H1 (cell line): ENCODE measurements at regions not wholly inside any gene's neighbourhood (a gene's known extent, or its start where the extent isn't known, plus 50 kb on each side); places are given as distances from the start of the nearest gene placed in this dataset.

Experiments used
- CTCF ChIA-PET: fragments of 300-600 bp; sonication (Branson Sonifier 250); formaldehyde crosslinking; loops from one replicate; lab custom pipeline; 2021; ENCODE audit not compliant: partially characterized antibody; lab: Charles Lee
- POLR2A ChIA-PET: fragments of 300-600 bp; sonication (Branson Sonifier 250); formaldehyde crosslinking; loops from one replicate; lab custom pipeline; 2021; ENCODE audit warnings: inconsistent platforms; ENCODE audit not compliant: partially characterized antibody; lab: Charles Lee
- DNase-seq, 2 experiments: peaks; one replicate each; pipeline versions ENCODE4 v3.0.0 to v3.0.0-alpha.2; 2010 to 2022; ENCODE audit warnings: low spot score in 2 of 2, low read depth in 1 of 2, mixed read lengths in 1 of 2
- FAIRE-seq: peaks from 2 replicates; lab custom pipeline; 2011; peaks lifted over from hg19 to GRCh38; lab: Jason Lieb, UNC
- H2AFZ ChIP-seq: 2 replicates; pipeline ENCODE4 v1.8.1; 2012; ENCODE audit warnings: low read length, inconsistent platforms
- H2AK5ac ChIP-seq: 2 replicates; pipeline ENCODE4 v1.6.1; 2013; ENCODE audit warnings: low read depth, low read length
- H2BK120ac ChIP-seq: replicated peaks from 2 replicates; pipeline ENCODE3; 2013; ENCODE audit warnings: low read depth, low read length, inconsistent platforms
- H2BK12ac ChIP-seq: 2 replicates; pipeline ENCODE4 v1.6.1; 2013; ENCODE audit warnings: low read depth, low read length
- H2BK15ac ChIP-seq: 2 replicates; pipeline ENCODE4 v1.6.1; 2013; ENCODE audit warnings: low read length
- H2BK20ac ChIP-seq: 2 replicates; pipeline ENCODE4 v1.6.1; 2013; ENCODE audit warnings: low read length
- H2BK5ac ChIP-seq: 2 replicates; pipeline ENCODE4 v1.6.1; 2013; ENCODE audit warnings: low read depth, low read length
- H3K14ac ChIP-seq: 2 replicates; pipeline ENCODE4 v1.6.1; 2013; ENCODE audit warnings: inconsistent platforms; ENCODE audit not compliant: insufficient read length
- H3K18ac ChIP-seq: 2 replicates; pipeline ENCODE4 v1.6.1; 2013; ENCODE audit warnings: low read length; ENCODE audit errors: extremely low read depth
- H3K23ac ChIP-seq: 2 replicates; pipeline ENCODE4 v1.6.1; 2013; ENCODE audit warnings: inconsistent platforms; ENCODE audit not compliant: insufficient read length
- H3K23me2 ChIP-seq: 2 replicates; pipeline ENCODE4 v1.6.1; 2013; ENCODE audit warnings: low read depth, low read length
- H3K27ac ChIP-seq: 2 replicates; pipeline ENCODE4 v1.6.1; 2011; ENCODE audit warnings: low read depth, low read length, inconsistent platforms
- H3K27me3 ChIP-seq, 4 experiments: replicated peaks in 1 of 4; 1 replicate in 1 of 4; 2 replicates in 3 of 4; pipeline versions ENCODE4 v1.6.1 to v1.8.1; 2011 to 2013; ENCODE audit warnings: low read length in 3 of 4, mild to moderate bottlenecking in 3 of 4, inconsistent platforms in 2 of 4, mixed read lengths in 2 of 4, moderate library complexity in 1 of 4; ENCODE audit not compliant: control insufficient read depth in 3 of 4, insufficient read depth in 3 of 4; ENCODE audit errors: extremely low read depth in 1 of 4
- H3K36me3 ChIP-seq, 4 experiments: 2 replicates each; pipeline versions ENCODE4 v1.6.1 to v1.8.1; 2011 to 2013; ENCODE audit warnings: mild to moderate bottlenecking in 4 of 4, low read length in 3 of 4, moderate library complexity in 2 of 4, control low read depth in 1 of 4, inconsistent platforms in 1 of 4; ENCODE audit not compliant: insufficient read depth in 4 of 4, control insufficient read depth in 2 of 4
- H3K4ac ChIP-seq: replicated peaks from 2 replicates; pipeline ENCODE3; 2013; ENCODE audit warnings: low read length, low read depth, mixed read lengths, inconsistent platforms; ENCODE audit not compliant: insufficient read length
- H3K4me1 ChIP-seq, 4 experiments: replicated peaks in 1 of 4; 1 replicate in 1 of 4; 2 replicates in 3 of 4; pipeline versions ENCODE4 v1.6.1 to v1.8.1; 2011 to 2013; ENCODE audit warnings: low read length in 3 of 4, inconsistent platforms in 2 of 4, mixed read lengths in 1 of 4; ENCODE audit not compliant: insufficient read depth in 4 of 4, control insufficient read depth in 3 of 4
- H3K4me2 ChIP-seq, 2 experiments: 2 replicates each; pipeline versions ENCODE4 v1.6.1 to v1.8.1; 2011 to 2013; ENCODE audit warnings: low read depth in 2 of 2, low read length in 2 of 2, control low read depth in 1 of 2, inconsistent platforms in 1 of 2, mild to moderate bottlenecking in 1 of 2; ENCODE audit not compliant: insufficient read depth in 1 of 2
- H3K4me3 ChIP-seq, 4 experiments: fragments of 200-600, 300-600 bp in 1 of 4; sonication (generic), shearing (Covaris generic), sonication (Bioruptor Twin) in 1 of 4; 2 replicates each; pipeline versions ENCODE4 v1.5.1 to v1.8.1; 2011 to 2016; ENCODE audit warnings: low read length in 4 of 4, low read depth in 3 of 4, control low read depth in 2 of 4, inconsistent platforms in 2 of 4, mild to moderate bottlenecking in 2 of 4, mixed read lengths in 1 of 4, moderate library complexity in 1 of 4; ENCODE audit not compliant: insufficient read depth in 2 of 4; ENCODE audit errors: extremely low read depth in 1 of 4
- H3K56ac ChIP-seq: replicated peaks from 2 replicates; pipeline ENCODE3; 2013; ENCODE audit warnings: low read depth, mild to moderate bottlenecking, mixed read lengths, low read length, inconsistent platforms; ENCODE audit not compliant: insufficient read length
- H3K79me1 ChIP-seq: 2 replicates; pipeline ENCODE4 v1.6.1; 2013; ENCODE audit warnings: low read depth, low read length, control low read depth
- H3K79me2 ChIP-seq, 2 experiments: 2 replicates each; pipeline versions ENCODE4 v1.6.1 to v1.8.1; 2012 to 2013; ENCODE audit warnings: low read length in 2 of 2, mild to moderate bottlenecking in 2 of 2, inconsistent platforms in 1 of 2; ENCODE audit not compliant: insufficient read depth in 2 of 2, control insufficient read depth in 1 of 2
- H3K9ac ChIP-seq, 4 experiments: replicated peaks in 1 of 4; 1 replicate in 1 of 4; 2 replicates in 3 of 4; pipeline versions ENCODE4 v1.6.1 to v1.8.1; 2011 to 2013; ENCODE audit warnings: low read depth in 3 of 4, low read length in 3 of 4, control low read depth in 2 of 4, mild to moderate bottlenecking in 2 of 4, moderate library complexity in 2 of 4, inconsistent platforms in 1 of 4; ENCODE audit errors: extremely low read depth in 1 of 4
- H3K9me3 ChIP-seq, 2 experiments: 2 replicates each; pipeline versions ENCODE4 v1.6.1 to v1.8.1; 2012 to 2013; ENCODE audit warnings: mild to moderate bottlenecking in 2 of 2, moderate library complexity in 2 of 2, control low read depth in 1 of 2, inconsistent platforms in 1 of 2, low read depth in 1 of 2, low read length in 1 of 2, mixed read lengths in 1 of 2; ENCODE audit not compliant: insufficient read depth in 2 of 2
- H4K20me1 ChIP-seq, 2 experiments: replicated peaks in 1 of 2; 2 replicates each; pipeline versions ENCODE3 to v1.8.1; 2011 to 2013; ENCODE audit warnings: inconsistent platforms in 2 of 2, low read length in 2 of 2, mild to moderate bottlenecking in 1 of 2; ENCODE audit not compliant: insufficient read depth in 2 of 2, control insufficient read depth in 1 of 2
- H4K5ac ChIP-seq: 2 replicates; pipeline ENCODE4 v1.6.1; 2013; ENCODE audit warnings: low read length, low read depth, mixed read lengths, inconsistent platforms; ENCODE audit not compliant: insufficient read length
- H4K8ac ChIP-seq: 2 replicates; pipeline ENCODE4 v1.8.0; 2013; ENCODE audit warnings: mild to moderate bottlenecking, moderate library complexity, low read length, inconsistent platforms; ENCODE audit not compliant: insufficient read depth; ENCODE audit errors: extremely low read depth
- H4K91ac ChIP-seq: replicated peaks from 2 replicates; pipeline ENCODE3; 2013; ENCODE audit warnings: low read length, mixed read lengths, inconsistent platforms; ENCODE audit not compliant: insufficient read length
- ATF2 ChIP-seq: IDR thresholded peaks from 2 replicates; pipeline ENCODE4 v1.6.1; 2012; ENCODE audit warnings: low read length, inconsistent platforms
- CHD1 ChIP-seq: IDR thresholded peaks from 2 replicates; pipeline ENCODE4 v1.6.1; 2012; ENCODE audit warnings: low read depth, low read length, improper control_type of control experiment
- CTBP2 ChIP-seq: IDR thresholded peaks from 2 replicates; pipeline ENCODE4 v1.7.0; 2011; ENCODE audit warnings: borderline replicate concordance, mild to moderate bottlenecking, moderate library complexity, mixed read lengths, low read length; ENCODE audit not compliant: insufficient read depth, insufficient read length
- E2F6 ChIP-seq: IDR thresholded peaks from 2 replicates; pipeline ENCODE4 v1.6.1; 2012; ENCODE audit warnings: inconsistent platforms
- GABPA ChIP-seq: IDR thresholded peaks from 2 replicates; pipeline ENCODE4 v1.6.1; 2011; ENCODE audit warnings: mild to moderate bottlenecking, low read length, moderate library complexity, borderline replicate concordance; ENCODE audit not compliant: insufficient read depth
- GTF2F1 ChIP-seq: IDR thresholded peaks from 2 replicates; pipeline ENCODE4 v1.6.1; 2012; ENCODE audit warnings: low read depth, low read length, improper control_type of control experiment, borderline replicate concordance
- NANOG ChIP-seq: IDR thresholded peaks from 2 replicates; pipeline ENCODE4 v1.6.1; 2011; ENCODE audit warnings: low read length, low read depth, mild to moderate bottlenecking, inconsistent platforms; ENCODE audit not compliant: insufficient read depth, poor library complexity, severe bottlenecking
- RAD21 ChIP-seq, 2 experiments: IDR thresholded peaks in 1 of 2; conservative IDR thresholded peaks in 1 of 2; 2 replicates each; pipeline ENCODE4 v1.6.1; 2011; ENCODE audit warnings: low read depth in 2 of 2, low read length in 2 of 2, improper control_type of control experiment in 1 of 2, inconsistent platforms in 1 of 2, mild to moderate bottlenecking in 1 of 2, moderate library complexity in 1 of 2
- SUZ12 ChIP-seq: fragments of 200-600 bp; sonication (generic); IDR thresholded peaks from 2 replicates; pipeline ENCODE4 v1.6.1; 2012; ENCODE audit warnings: mild to moderate bottlenecking, inconsistent platforms, low read length, moderate library complexity, mixed read lengths
- TBP ChIP-seq: IDR thresholded peaks from 2 replicates; pipeline ENCODE4 v1.6.1; 2011; ENCODE audit warnings: low read depth, low read length, improper control_type of control experiment
- WGBS, 2 experiments: shearing (Covaris generic) in 1 of 2; methylation state at CpG; one replicate each; pipeline versions ENCODE4 v1.1.6 to v1.1.7; 2013 to 2015; ENCODE audit warnings: low lambda C conversion rate in 2 of 2, mixed read lengths in 2 of 2, inconsistent platforms in 1 of 2, low coverage in 1 of 2, missing lambda C conversion rate in 1 of 2; ENCODE audit not compliant: insufficient replicate concordance in 2 of 2, insufficient coverage in 1 of 2, insufficient read length in 1 of 2; ENCODE audit errors: extremely low coverage in 1 of 2, missing lambda C conversion rate in 1 of 2; 5-methylcytosine and 5-hydroxymethylcytosine counted together

GRCh38 chr12:89846473-89847055, 137.9 kb upstream of the ATP2B1 start:
- Histone ChIP-seq H3K4ac (no peak overlapping the region), H3K27ac (no peak overlapping the region), H3K9ac (no peak overlapping the region), H2BK12ac (no peak overlapping the region), H3K9me3 (no peaks in the 10 kb centered on the region), H3K27me3 (0 out of 7 replicates have a peak, but pooled peaks cover 0 to 3% (median 0%) of the 10 kb centered on the region in 4 experiments), H2BK15ac (no peak overlapping the region), H2BK5ac (no peak overlapping the region), H4K91ac (no peak overlapping the region), H3K36me3 (no peaks in the 10 kb centered on the region), H3K18ac (no peak overlapping the region), H2BK120ac (no peak overlapping the region), H3K79me2 (no peaks in the 10 kb centered on the region), H3K79me1 (no peaks in the 10 kb centered on the region), H3K56ac (no peak overlapping the region), H2BK20ac (no peak overlapping the region), H3K23me2 (no peaks in the 10 kb centered on the region), H3K4me2 (no peak overlapping the region), H3K4me3 (no peak overlapping the region), H3K23ac (no peak overlapping the region), H3K14ac (no peak overlapping the region), H3K4me1 (no peaks in the 10 kb centered on the region), H4K8ac (no peak overlapping the region), H2AFZ (no peak overlapping the region), H4K5ac (no peak overlapping the region), H2AK5ac (no peak overlapping the region), H4K20me1 (no peaks in the 10 kb centered on the region)
- WGBS, 2 experiments = 89% methylated on average over 2 of the region's 2 CpGs; no CpG with 5 or more reads in 1 of the 2 experiments
- ChIA-PET CTCF (interaction anchor here (0.7 kb wide), 2 partner anchors 82 to 1252 kb away, joined by 4 read pairs; no protein-coding TSS in a partner anchor), POLR2A (no interaction called here)
- no peak for FAIRE-seq
- DNase-seq = no peak
- TF ChIP-seq RAD21 (IDR thresholded peaks at IDR 0.05 in 1 of 2, conservative IDR thresholded peaks at IDR 0.05 in 1 of 2; ENCODE audit: low read depth in 2 of 2, low read length in 2 of 2) = no peak
- TF ChIP-seq TBP = no peak
- TF ChIP-seq CHD1 = no peak
- TF ChIP-seq ATF2 = no peak
- no peak for TF ChIP-seq SUZ12
- no peak for TF ChIP-seq E2F6
- no peak for TF ChIP-seq NANOG
- no peak for TF ChIP-seq CTBP2
- no peak for TF ChIP-seq GABPA
- TF ChIP-seq GTF2F1 = no peak
